NT2/D1 (cell line): ENCODE measurements at regions not wholly inside any gene's neighbourhood (a gene's known extent, or its start where the extent isn't known, plus 50 kb on each side); places are given as distances from the start of the nearest gene placed in this dataset.

Source experiments
- YY1 ChIP-seq: IDR thresholded peaks from 2 replicates; pipeline ENCODE4 v1.6.1; 2011; ENCODE audit not compliant: insufficient read length, insufficient read depth
- ZNF274 ChIP-seq: IDR thresholded peaks from 2 replicates; pipeline ENCODE4 v1.6.1; 2011; ENCODE audit warnings: mild to moderate bottlenecking, low read depth, low read length

GRCh38 chr6:137815692-137816091, 51.4 kb upstream of the TNFAIP3 start:
- TF ChIP-seq ZNF274 (no peak), YY1 (no peak)
